Activated CD8-positive, alpha-beta T cell treated with anti-CD3 and anti-CD28 coated beads for 36 hours (primary cell): ENCODE measurements at regions not wholly inside any gene's neighbourhood (a gene's known extent, or its start where the extent isn't known, plus 50 kb on each side); places are given as distances from the start of the nearest gene placed in this dataset.

ENCODE experiments used
- ATAC-seq: fragments of 200-7000 bp; cut with Tn5 transposase; one replicate; pipeline ENCODE4 v1.10.0; 2021; ENCODE audit warnings: mild to moderate bottlenecking, moderate library complexity
- CTCF ChIA-PET: fragments of 350-600 bp; sonication (Branson Sonifier 250); formaldehyde crosslinking; loops from one replicate; lab custom pipeline; 2021; ENCODE audit warnings: antibody characterized with exemption; lab: Charles Lee
- POLR2A ChIA-PET: fragments of 350-600 bp; sonication (Branson Sonifier 250); formaldehyde crosslinking; loops from one replicate; lab custom pipeline; 2021; ENCODE audit warnings: antibody characterized with exemption; lab: Charles Lee
- DNase-seq: peaks from one replicate; pipeline ENCODE4 v3.0.0-alpha.2; 2020
- H3K27ac Mint-ChIP-seq: one replicate; pipeline ENCODE4 v1.8.0; 2021; ENCODE audit warnings: mild to moderate bottlenecking, mixed read lengths
- H3K27me3 Mint-ChIP-seq: one replicate; pipeline ENCODE4 v1.8.0; 2021; ENCODE audit warnings: mixed read lengths
- H3K36me3 Mint-ChIP-seq: one replicate; pipeline ENCODE4 v1.8.0; 2021; ENCODE audit warnings: low read depth, mixed read lengths
- H3K4me1 Mint-ChIP-seq: one replicate; pipeline ENCODE4 v1.8.0; 2021; ENCODE audit warnings: low read depth, mixed read lengths
- H3K4me3 Mint-ChIP-seq: one replicate; pipeline ENCODE4 v1.8.0; 2021; ENCODE audit warnings: mild to moderate bottlenecking, moderate library complexity, mixed read lengths
- H3K9me3 Mint-ChIP-seq: one replicate; pipeline ENCODE4 v1.8.0; 2021; ENCODE audit warnings: mixed read lengths
- CTCF ChIP-seq: fragments of 200-600 bp; IDR thresholded peaks from one replicate; pipeline ENCODE4 v1.8.0; 2022; ENCODE audit warnings: antibody characterized with exemption, mild to moderate bottlenecking
- intact Hi-C: fragments of 100-400 bp; cut with micrococcal nuclease; formaldehyde crosslinking; loops from one replicate; pipeline ENCODE4 v1.10.0; 2022

- Mint-ChIP-seq H3K9me3 (peaks cover 5% of the 10 kb centered on the region), H3K4me1 (no peaks in the 10 kb centered on the region), H3K4me3 (no peak overlapping the region), H3K27ac (no peak overlapping the region), H3K36me3 (no peaks in the 10 kb centered on the region), H3K27me3 (no peaks in the 10 kb centered on the region)
- no peak for TF ChIP-seq CTCF
- ATAC-seq = no peak
- ChIA-PET CTCF (no interaction called here), POLR2A (no interaction called here)
- no peak for DNase-seq
- intact Hi-C loops = no loop called here
Observed at GRCh38 chr4:31187979-31188378, 467.8 kb downstream of the PCDH7 start.

GRCh38 chr4:31189938-31190337 is 469.8 kb downstream of the PCDH7 start:
- Mint-ChIP-seq H3K4me1 (no peaks in the 10 kb centered on the region), H3K4me3 (no peak overlapping the region), H3K27ac (no peak overlapping the region), H3K36me3 (no peaks in the 10 kb centered on the region), H3K27me3 (no peaks in the 10 kb centered on the region), H3K9me3 (peaks cover 8% of the 10 kb centered on the region)
- intact Hi-C loops = no loop called here
- no peak for TF ChIP-seq CTCF
- ATAC-seq (no peak), DNase-seq (no peak)
- ChIA-PET CTCF (no interaction called here), POLR2A (no interaction called here)

GRCh38 chr4:31190671-31191070 is 470.5 kb downstream of the PCDH7 start:
- DNase-seq (no peak), ATAC-seq (no peak)
- Mint-ChIP-seq H3K9me3 (peaks cover 8% of the 10 kb centered on the region), H3K4me3 (no peak overlapping the region), H3K36me3 (no peaks in the 10 kb centered on the region), H3K27ac (no peak overlapping the region), H3K27me3 (no peaks in the 10 kb centered on the region), H3K4me1 (no peaks in the 10 kb centered on the region)
- intact Hi-C loops = no loop called here
- ChIA-PET CTCF (no interaction called here), POLR2A (no interaction called here)
- no peak for TF ChIP-seq CTCF

- no peak for DNase-seq
- H3K4me1 Mint-ChIP-seq = no peaks in the 10 kb centered on the region
- no peak overlapping the region for H3K27ac Mint-ChIP-seq
- no peak for ATAC-seq
- H3K9me3 Mint-ChIP-seq = peaks cover 14% of the 10 kb centered on the region
- intact Hi-C loops = no loop called here
- no peak for TF ChIP-seq CTCF
- no peaks in the 10 kb centered on the region for H3K27me3 Mint-ChIP-seq
- CTCF ChIA-PET = no interaction called here
- no peaks in the 10 kb centered on the region for H3K36me3 Mint-ChIP-seq
- POLR2A ChIA-PET = no interaction called here
- H3K4me3 Mint-ChIP-seq = no peak overlapping the region
Observed at GRCh38 chr4:31192341-31192740, 472.2 kb downstream of the PCDH7 start.

GRCh38 chr4:31193521-31193920 is 473.4 kb downstream of the PCDH7 start:
- Mint-ChIP-seq H3K4me1 (no peaks in the 10 kb centered on the region), H3K9me3 (peaks cover 20% of the 10 kb centered on the region), H3K4me3 (no peak overlapping the region), H3K27me3 (no peaks in the 10 kb centered on the region), H3K36me3 (no peaks in the 10 kb centered on the region), H3K27ac (no peak overlapping the region)
- CTCF ChIA-PET = no interaction called here
- POLR2A ChIA-PET = no interaction called here
- no peak for TF ChIP-seq CTCF
- intact Hi-C loops = no loop called here
- no peak for ATAC-seq
- DNase-seq = no peak
